ENCODE measurements at regions not wholly inside any gene's neighbourhood (a gene's known extent, or its start where the extent isn't known, plus 50 kb on each side); places are given as distances from the start of the nearest gene placed in this dataset.

DNA sequence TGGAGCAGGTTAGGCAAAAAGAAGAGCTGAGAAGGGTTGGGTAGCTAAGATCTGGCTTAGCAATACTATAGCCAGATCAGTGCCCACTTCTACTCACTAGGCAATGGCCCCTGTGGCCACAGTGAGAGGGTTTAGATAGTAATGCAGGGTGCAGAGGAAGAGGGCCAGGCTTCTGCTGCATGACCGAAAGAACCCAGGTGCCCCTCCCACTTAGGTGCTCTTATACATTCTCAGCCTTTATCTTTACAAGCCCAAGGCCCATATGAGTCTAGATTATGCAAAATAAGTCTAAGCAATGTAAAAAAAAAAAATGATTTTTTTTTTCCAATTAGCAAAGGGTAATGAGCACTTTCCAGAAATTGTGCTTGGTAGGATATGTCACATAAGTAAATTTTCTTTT is 171.3 kb downstream of the CD24 start:
- no peaks in the 10 kb centered on the region for H3K27me3 Mint-ChIP-seq
- H3K4me3 Mint-ChIP-seq = no peak overlapping the region
- peaks cover 7% of the 10 kb centered on the region for H3K36me3 Mint-ChIP-seq
- H3K27ac Mint-ChIP-seq = no peak overlapping the region
- peaks cover 2% of the 10 kb centered on the region for H3K9me3 Mint-ChIP-seq
- ATAC-seq = no peak
- H3K4me1 Mint-ChIP-seq = peaks cover 15% of the 10 kb centered on the region

GRCh38 chr6:106802139-106802538 is 172.4 kb downstream of the CD24 start:
- H3K36me3 Mint-ChIP-seq = peaks cover 4% of the 10 kb centered on the region
- ATAC-seq = no peak
- H3K27ac Mint-ChIP-seq = no peak overlapping the region
- no peaks in the 10 kb centered on the region for H3K9me3 Mint-ChIP-seq
- H3K27me3 Mint-ChIP-seq = no peaks in the 10 kb centered on the region
- no peak overlapping the region for H3K4me3 Mint-ChIP-seq
- peaks cover 15% of the 10 kb centered on the region for H3K4me1 Mint-ChIP-seq

DNA sequence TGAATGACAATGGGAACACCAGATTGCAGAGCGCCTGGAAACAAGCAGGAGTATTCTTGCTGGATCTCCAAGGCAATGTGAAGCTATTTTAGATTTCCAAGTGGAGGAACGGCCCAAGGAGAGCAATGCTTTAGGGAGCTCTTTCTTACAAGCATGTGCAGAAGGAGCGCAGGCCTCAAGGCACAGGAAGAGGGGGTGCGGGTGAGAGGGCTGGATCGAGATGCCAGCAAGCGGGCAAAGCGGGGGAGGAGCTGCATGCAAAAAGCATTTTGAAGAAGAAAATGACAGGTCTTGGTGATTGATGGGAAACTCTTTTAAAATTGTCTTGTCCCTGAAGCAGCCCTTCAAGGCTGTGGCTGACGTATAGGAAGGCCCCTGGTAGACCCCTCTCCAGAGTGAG is 171.9 kb downstream of the QRSL1 start:
- Mint-ChIP-seq H3K4me3 (no peak overlapping the region), H3K9me3 (no peaks in the 10 kb centered on the region), H3K4me1 (peaks cover 15% of the 10 kb centered on the region), H3K36me3 (no peaks in the 10 kb centered on the region), H3K27me3 (no peaks in the 10 kb centered on the region), H3K27ac (no peak overlapping the region)
- ATAC-seq = no peak

- Mint-ChIP-seq H3K9me3 (no peaks in the 10 kb centered on the region), H3K4me3 (no peak overlapping the region), H3K4me1 (peaks cover 15% of the 10 kb centered on the region), H3K27me3 (no peaks in the 10 kb centered on the region), H3K27ac (no peak overlapping the region), H3K36me3 (no peaks in the 10 kb centered on the region)
- ATAC-seq = no peak
Observed at GRCh38 chr6:106800379-106800778, 171.0 kb downstream of the QRSL1 start.

DNA sequence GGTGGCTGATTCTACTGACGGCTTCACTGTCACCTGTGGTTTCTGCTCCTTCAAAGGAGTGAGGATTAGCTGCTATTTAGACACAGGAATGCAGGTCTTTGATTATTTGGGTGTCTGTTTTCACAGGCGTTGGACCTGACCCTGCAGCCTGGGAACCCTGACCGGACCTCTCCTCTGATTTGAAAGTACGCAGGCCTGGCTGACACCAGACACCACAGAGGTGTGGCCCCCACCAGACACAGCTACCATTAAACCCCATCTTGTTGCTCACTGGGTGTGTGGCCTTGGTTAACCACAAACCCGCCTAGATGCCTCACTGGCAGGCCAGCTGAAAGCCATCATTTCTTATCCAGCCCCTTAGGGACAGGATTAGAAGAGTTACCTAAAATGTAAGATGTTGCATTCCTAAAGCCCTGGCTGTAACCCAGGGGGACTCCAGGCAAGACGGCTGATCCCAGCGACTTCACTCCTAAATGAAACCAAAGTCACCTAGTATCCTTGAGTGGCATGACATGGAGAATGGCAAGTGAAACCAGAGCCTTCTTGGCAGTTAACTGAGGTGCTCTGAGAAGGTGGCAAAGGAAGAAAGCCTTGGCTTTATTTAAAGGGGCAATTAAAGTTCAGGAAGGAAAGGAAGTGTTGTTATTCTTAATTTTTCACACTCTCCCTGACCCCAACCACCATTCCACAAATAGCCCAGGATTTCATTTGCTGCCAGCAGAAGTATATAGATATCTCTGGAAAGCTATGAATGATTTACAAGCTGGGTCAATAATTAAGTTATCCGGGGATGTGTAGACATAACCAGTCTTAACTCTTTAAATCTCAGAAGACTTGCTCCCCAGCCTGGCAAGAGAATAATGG is 169.9 kb downstream of the QRSL1 start:
- Mint-ChIP-seq H3K9me3 (no peaks in the 10 kb centered on the region), H3K4me1 (peaks cover 11% of the 10 kb centered on the region), H3K27ac (no peak overlapping the region), H3K4me3 (peak overlapping the region; percentile 21), H3K36me3 (no peaks in the 10 kb centered on the region), H3K27me3 (no peaks in the 10 kb centered on the region)
- ATAC-seq = peak; percentile 77

DNA sequence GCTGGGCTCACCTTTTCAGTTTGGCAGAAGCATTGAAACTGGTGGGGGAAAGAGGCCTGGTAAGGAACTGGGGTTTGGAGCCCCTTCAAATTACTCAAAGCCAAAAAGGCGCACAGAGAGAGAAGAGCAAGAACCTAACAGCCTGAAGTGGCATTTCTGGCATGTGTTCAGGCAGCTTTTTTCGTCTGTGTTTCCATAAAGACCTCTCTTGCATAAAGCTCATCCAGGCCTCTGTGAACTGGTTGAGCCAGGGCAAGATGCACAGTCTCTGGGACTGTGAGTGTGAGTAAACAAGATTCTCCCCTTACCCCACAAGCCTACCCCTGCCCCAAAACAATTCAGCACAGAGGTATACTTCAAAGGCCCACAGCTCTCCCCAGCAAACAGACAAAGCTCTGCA is 167.8 kb downstream of the QRSL1 start:
- H3K4me1 Mint-ChIP-seq = peaks cover 14% of the 10 kb centered on the region
- H3K4me3 Mint-ChIP-seq = no peak overlapping the region
- no peak for ATAC-seq
- no peaks in the 10 kb centered on the region for H3K9me3 Mint-ChIP-seq
- H3K36me3 Mint-ChIP-seq = no peaks in the 10 kb centered on the region
- H3K27ac Mint-ChIP-seq = no peak overlapping the region
- no peaks in the 10 kb centered on the region for H3K27me3 Mint-ChIP-seq

DNA sequence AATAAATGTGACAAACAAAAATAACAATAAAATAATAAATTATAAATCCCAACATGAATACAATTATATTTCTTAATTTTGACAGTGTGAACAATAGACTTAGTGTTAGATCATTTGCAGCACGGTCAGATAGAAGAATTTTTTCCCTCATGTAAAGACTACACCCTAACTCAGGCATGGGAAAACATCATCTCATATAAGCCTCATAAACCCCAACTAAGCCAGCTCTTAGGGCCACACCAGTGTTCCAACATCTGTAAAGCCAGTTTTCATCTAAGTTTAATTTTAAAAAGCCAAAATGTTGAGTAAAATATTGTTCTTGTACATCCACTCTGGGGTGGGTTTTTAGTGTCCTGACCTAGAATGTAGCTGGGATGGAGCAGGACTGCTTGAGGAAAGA is 167.4 kb downstream of the QRSL1 start:
- ATAC-seq = no peak
- peaks cover 15% of the 10 kb centered on the region for H3K4me1 Mint-ChIP-seq
- no peak overlapping the region for H3K27ac Mint-ChIP-seq
- H3K9me3 Mint-ChIP-seq = no peaks in the 10 kb centered on the region
- H3K27me3 Mint-ChIP-seq = no peaks in the 10 kb centered on the region
- no peaks in the 10 kb centered on the region for H3K36me3 Mint-ChIP-seq
- no peak overlapping the region for H3K4me3 Mint-ChIP-seq

- no peak overlapping the region for H3K4me3 Mint-ChIP-seq
- no peak for ATAC-seq
- no peaks in the 10 kb centered on the region for H3K9me3 Mint-ChIP-seq
- H3K27ac Mint-ChIP-seq = no peak overlapping the region
- peaks cover 35% of the 10 kb centered on the region for H3K4me1 Mint-ChIP-seq
- H3K36me3 Mint-ChIP-seq = no peaks in the 10 kb centered on the region
- no peaks in the 10 kb centered on the region for H3K27me3 Mint-ChIP-seq
Observed at GRCh38 chr6:106794129-106794528, 164.8 kb downstream of the QRSL1 start.

GRCh38 chr6:106792536-106793236 is 163.3 kb downstream of the QRSL1 start:
- peak overlapping the region; percentile 61 for H3K27ac Mint-ChIP-seq
- H3K9me3 Mint-ChIP-seq = no peaks in the 10 kb centered on the region
- H3K27me3 Mint-ChIP-seq = no peaks in the 10 kb centered on the region
- ATAC-seq = no peak
- peaks cover 37% of the 10 kb centered on the region for H3K4me1 Mint-ChIP-seq
- H3K4me3 Mint-ChIP-seq = no peak overlapping the region
- H3K36me3 Mint-ChIP-seq = no peaks in the 10 kb centered on the region

- Mint-ChIP-seq H3K9me3 (no peaks in the 10 kb centered on the region), H3K27ac (peak overlapping the region; percentile 82), H3K4me1 (peaks cover 37% of the 10 kb centered on the region), H3K4me3 (no peak overlapping the region), H3K36me3 (no peaks in the 10 kb centered on the region), H3K27me3 (no peaks in the 10 kb centered on the region)
- ATAC-seq = no peak
Observed at GRCh38 chr6:106790935-106791334, 161.6 kb downstream of the QRSL1 start.

- no peaks in the 10 kb centered on the region for H3K36me3 Mint-ChIP-seq
- peaks cover 37% of the 10 kb centered on the region for H3K4me1 Mint-ChIP-seq
- peak overlapping the region; percentile 82 for H3K27ac Mint-ChIP-seq
- no peak overlapping the region for H3K4me3 Mint-ChIP-seq
- no peaks in the 10 kb centered on the region for H3K9me3 Mint-ChIP-seq
- H3K27me3 Mint-ChIP-seq = no peaks in the 10 kb centered on the region
- no peak for ATAC-seq
Observed at GRCh38 chr6:106790149-106790770, 160.9 kb downstream of the QRSL1 start.

GRCh38 chr6:106789428-106790148 is 160.2 kb downstream of the QRSL1 start:
- Mint-ChIP-seq H3K4me3 (no peak overlapping the region), H3K9me3 (no peaks in the 10 kb centered on the region), H3K27me3 (no peaks in the 10 kb centered on the region), H3K4me1 (peaks cover 37% of the 10 kb centered on the region), H3K27ac (peak overlapping the region; percentile 82), H3K36me3 (no peaks in the 10 kb centered on the region)
- no peak for ATAC-seq

DNA sequence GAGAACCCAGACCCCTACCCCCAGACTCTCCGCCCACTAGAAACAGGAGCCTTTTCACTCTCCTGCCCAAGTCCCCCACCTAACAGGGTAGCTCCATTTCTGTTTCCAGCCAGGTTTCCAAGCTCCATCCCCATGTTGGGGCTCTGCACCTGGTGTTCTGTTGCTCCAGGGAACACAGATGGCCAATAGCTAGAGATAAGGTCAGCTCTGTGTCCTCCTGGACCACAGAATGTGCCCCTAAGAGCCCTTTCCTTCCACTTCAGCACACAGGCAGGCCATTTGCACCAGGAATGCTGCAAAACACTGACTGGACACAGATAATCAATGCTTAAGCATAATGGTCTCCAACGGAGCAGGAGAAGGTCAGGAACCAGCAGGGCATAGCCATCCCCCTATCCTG is 159.4 kb downstream of the QRSL1 start:
- Mint-ChIP-seq H3K27ac (no peak overlapping the region), H3K27me3 (no peaks in the 10 kb centered on the region), H3K4me3 (no peak overlapping the region), H3K9me3 (no peaks in the 10 kb centered on the region), H3K36me3 (no peaks in the 10 kb centered on the region), H3K4me1 (peaks cover 34% of the 10 kb centered on the region)
- ATAC-seq = no peak

DNA sequence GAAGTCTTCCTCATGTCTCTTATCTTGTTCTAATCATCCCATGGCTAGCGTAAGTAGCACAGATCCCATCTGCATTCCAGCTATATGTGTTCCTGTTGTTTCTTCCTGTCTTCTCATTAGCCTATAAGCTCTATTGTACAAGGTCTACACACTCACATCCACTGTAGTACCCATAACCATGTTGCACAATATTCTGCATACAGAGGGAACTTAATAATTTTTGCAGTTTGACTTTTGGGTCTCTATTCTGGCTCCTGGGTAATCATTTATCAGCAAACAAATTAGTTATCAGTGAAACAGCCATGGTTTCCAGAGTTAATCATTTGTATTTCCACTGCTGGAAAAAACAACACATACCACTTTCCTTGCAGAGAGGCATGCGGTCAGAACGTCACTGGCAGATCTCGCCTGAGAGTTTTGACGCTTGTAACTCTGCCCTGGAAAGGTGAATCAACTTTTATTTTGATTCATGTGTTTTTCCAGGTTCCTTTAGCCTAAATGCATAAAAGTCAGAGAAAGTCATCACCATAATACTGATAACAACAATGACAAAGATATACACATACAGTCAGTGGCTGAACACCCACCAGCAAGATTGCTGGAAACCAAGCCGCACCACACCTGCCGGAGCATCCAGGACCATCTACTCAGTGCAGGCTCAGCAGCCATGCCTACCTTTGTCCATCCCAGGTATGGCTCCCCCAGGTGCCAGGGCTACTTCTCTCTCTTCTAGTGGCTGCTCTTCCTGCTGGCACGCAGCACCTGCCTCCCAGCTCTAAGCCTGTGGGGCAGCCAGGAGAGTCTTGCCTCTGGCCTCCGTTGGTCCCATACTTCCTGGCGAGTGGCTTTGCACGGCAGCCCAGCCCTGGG is 158.2 kb downstream of the QRSL1 start:
- H3K4me3 Mint-ChIP-seq = no peak overlapping the region
- H3K27me3 Mint-ChIP-seq = no peaks in the 10 kb centered on the region
- no peak for ATAC-seq
- peaks cover 32% of the 10 kb centered on the region for H3K4me1 Mint-ChIP-seq
- no peaks in the 10 kb centered on the region for H3K36me3 Mint-ChIP-seq
- H3K27ac Mint-ChIP-seq = no peak overlapping the region
- H3K9me3 Mint-ChIP-seq = no peaks in the 10 kb centered on the region

Measured in stimulated activated memory B cell treated with anti-CD40 and anti-IgM and Interleukin-4, amounts not matched to agents 10 μg/mL and 1 μg/mL and 100 μg/mL, for 72 hours (primary cell).